IPS-15b (cell line): ENCODE measurements at regions not wholly inside any gene's neighbourhood (a gene's known extent, or its start where the extent isn't known, plus 50 kb on each side); places are given as distances from the start of the nearest gene placed in this dataset.

Source experiments
- H3K27me3 ChIP-seq: one replicate; pipeline ENCODE4 v1.6.1; 2013; ENCODE audit warnings: low read length; ENCODE audit not compliant: control insufficient read depth, insufficient read depth
- H3K36me3 ChIP-seq: one replicate; pipeline ENCODE4 v1.6.1; 2013; ENCODE audit warnings: low read length; ENCODE audit not compliant: control insufficient read depth, insufficient read depth
- H3K4me1 ChIP-seq: one replicate; pipeline ENCODE4 v1.6.1; 2013; ENCODE audit warnings: mild to moderate bottlenecking, low read length; ENCODE audit not compliant: control insufficient read depth, insufficient read depth
- H3K4me3 ChIP-seq: one replicate; pipeline ENCODE4 v1.5.1; 2013; ENCODE audit warnings: low read depth, low read length
- H3K9ac ChIP-seq: one replicate; pipeline ENCODE4 v1.6.1; 2013; ENCODE audit warnings: low read depth, mild to moderate bottlenecking, low read length
- H3K9me3 ChIP-seq: one replicate; pipeline ENCODE4 v1.6.1; 2013; ENCODE audit warnings: mild to moderate bottlenecking, low read length; ENCODE audit not compliant: control insufficient read depth, insufficient read depth

- Histone ChIP-seq H3K27me3 (no peaks in the 10 kb centered on the region), H3K36me3 (no peaks in the 10 kb centered on the region), H3K9me3 (no peaks in the 10 kb centered on the region), H3K4me1 (no peaks in the 10 kb centered on the region), H3K4me3 (no peak overlapping the region), H3K9ac (no peak overlapping the region)
Measured at GRCh38 chr21:27571706-27572105, 604.8 kb upstream of the ADAMTS5 start.

- no peaks in the 10 kb centered on the region for H3K9me3 ChIP-seq
- no peak overlapping the region for H3K9ac ChIP-seq
- no peak overlapping the region for H3K4me3 ChIP-seq
- H3K4me1 ChIP-seq = no peaks in the 10 kb centered on the region
- no peaks in the 10 kb centered on the region for H3K36me3 ChIP-seq
- H3K27me3 ChIP-seq = no peaks in the 10 kb centered on the region
Measured at GRCh38 chr21:27570306-27570868, 603.5 kb upstream of the ADAMTS5 start.

GRCh38 chr21:27569831-27570230, 602.9 kb upstream of the ADAMTS5 start:
- H3K4me1 ChIP-seq = no peaks in the 10 kb centered on the region
- H3K4me3 ChIP-seq = no peak overlapping the region
- H3K27me3 ChIP-seq = no peaks in the 10 kb centered on the region
- H3K36me3 ChIP-seq = no peaks in the 10 kb centered on the region
- no peak overlapping the region for H3K9ac ChIP-seq
- no peaks in the 10 kb centered on the region for H3K9me3 ChIP-seq

GRCh38 chr21:27569091-27569490, 602.2 kb upstream of the ADAMTS5 start:
- no peaks in the 10 kb centered on the region for H3K4me1 ChIP-seq
- no peak overlapping the region for H3K4me3 ChIP-seq
- no peaks in the 10 kb centered on the region for H3K36me3 ChIP-seq
- H3K27me3 ChIP-seq = no peaks in the 10 kb centered on the region
- no peak overlapping the region for H3K9ac ChIP-seq
- H3K9me3 ChIP-seq = no peaks in the 10 kb centered on the region

- Histone ChIP-seq H3K4me1 (no peaks in the 10 kb centered on the region), H3K27me3 (no peaks in the 10 kb centered on the region), H3K9me3 (no peaks in the 10 kb centered on the region), H3K4me3 (no peak overlapping the region), H3K36me3 (no peaks in the 10 kb centered on the region), H3K9ac (no peak overlapping the region)
Measured at GRCh38 chr21:27567381-27567780, 600.5 kb upstream of the ADAMTS5 start.

GRCh38 chr21:27566521-27566920, 599.6 kb upstream of the ADAMTS5 start:
- Histone ChIP-seq H3K9me3 (no peaks in the 10 kb centered on the region), H3K36me3 (no peaks in the 10 kb centered on the region), H3K9ac (no peak overlapping the region), H3K4me1 (no peaks in the 10 kb centered on the region), H3K4me3 (no peak overlapping the region), H3K27me3 (no peaks in the 10 kb centered on the region)

GRCh38 chr21:27565364-27565763, 598.5 kb upstream of the ADAMTS5 start:
- no peaks in the 10 kb centered on the region for H3K4me1 ChIP-seq
- no peaks in the 10 kb centered on the region for H3K27me3 ChIP-seq
- H3K9me3 ChIP-seq = no peaks in the 10 kb centered on the region
- H3K36me3 ChIP-seq = no peaks in the 10 kb centered on the region
- H3K9ac ChIP-seq = no peak overlapping the region
- no peak overlapping the region for H3K4me3 ChIP-seq

GRCh38 chr21:27564684-27565301, 597.9 kb upstream of the ADAMTS5 start:
- Histone ChIP-seq H3K4me1 (no peaks in the 10 kb centered on the region), H3K9me3 (no peaks in the 10 kb centered on the region), H3K9ac (no peak overlapping the region), H3K36me3 (no peaks in the 10 kb centered on the region), H3K27me3 (no peaks in the 10 kb centered on the region), H3K4me3 (no peak overlapping the region)

- H3K4me1 ChIP-seq = no peaks in the 10 kb centered on the region
- no peak overlapping the region for H3K4me3 ChIP-seq
- no peak overlapping the region for H3K9ac ChIP-seq
- H3K27me3 ChIP-seq = no peaks in the 10 kb centered on the region
- no peaks in the 10 kb centered on the region for H3K36me3 ChIP-seq
- no peaks in the 10 kb centered on the region for H3K9me3 ChIP-seq
Measured at GRCh38 chr21:27562303-27562702, 595.4 kb upstream of the ADAMTS5 start.

- Histone ChIP-seq H3K4me1 (no peaks in the 10 kb centered on the region), H3K27me3 (no peaks in the 10 kb centered on the region), H3K4me3 (no peak overlapping the region), H3K9ac (no peak overlapping the region), H3K9me3 (no peaks in the 10 kb centered on the region), H3K36me3 (no peaks in the 10 kb centered on the region)
Measured at GRCh38 chr21:27561116-27561515, 594.2 kb upstream of the ADAMTS5 start.

GRCh38 chr21:27557356-27557755, 590.5 kb upstream of the ADAMTS5 start:
- Histone ChIP-seq H3K9me3 (no peaks in the 10 kb centered on the region), H3K36me3 (no peaks in the 10 kb centered on the region), H3K4me1 (no peaks in the 10 kb centered on the region), H3K9ac (no peak overlapping the region), H3K4me3 (no peak overlapping the region), H3K27me3 (no peaks in the 10 kb centered on the region)

- Histone ChIP-seq H3K4me1 (no peaks in the 10 kb centered on the region), H3K9ac (no peak overlapping the region), H3K27me3 (no peaks in the 10 kb centered on the region), H3K4me3 (no peak overlapping the region), H3K9me3 (no peaks in the 10 kb centered on the region), H3K36me3 (no peaks in the 10 kb centered on the region)
Measured at GRCh38 chr21:27555996-27556395, 589.1 kb upstream of the ADAMTS5 start.
